ENCODE measurements at regions not wholly inside any gene's neighbourhood (a gene's known extent, or its start where the extent isn't known, plus 50 kb on each side); places are given as distances from the start of the nearest gene placed in this dataset.

DNA sequence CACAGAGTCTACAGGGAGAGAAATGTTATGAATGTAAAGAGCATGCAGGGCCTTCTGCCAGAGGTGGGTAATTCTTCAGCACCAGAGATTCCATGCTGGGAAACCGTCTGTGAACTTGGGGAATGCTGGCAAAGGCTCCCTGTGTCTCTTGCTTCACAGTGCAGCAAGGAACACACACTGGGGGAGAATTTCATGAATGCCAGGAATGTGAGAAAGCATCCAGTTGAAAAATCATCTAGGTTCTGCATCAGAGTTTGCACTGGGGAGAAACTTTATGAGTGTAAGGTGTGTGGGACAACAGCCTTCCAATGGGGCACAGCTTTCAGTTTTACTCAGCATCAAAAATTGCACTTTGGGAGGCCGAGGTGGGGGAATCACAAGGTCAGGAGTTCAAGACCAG, 224.3 kb upstream of the IGFBP3 start:
- peak; percentile 57 for DNase-seq

DNA sequence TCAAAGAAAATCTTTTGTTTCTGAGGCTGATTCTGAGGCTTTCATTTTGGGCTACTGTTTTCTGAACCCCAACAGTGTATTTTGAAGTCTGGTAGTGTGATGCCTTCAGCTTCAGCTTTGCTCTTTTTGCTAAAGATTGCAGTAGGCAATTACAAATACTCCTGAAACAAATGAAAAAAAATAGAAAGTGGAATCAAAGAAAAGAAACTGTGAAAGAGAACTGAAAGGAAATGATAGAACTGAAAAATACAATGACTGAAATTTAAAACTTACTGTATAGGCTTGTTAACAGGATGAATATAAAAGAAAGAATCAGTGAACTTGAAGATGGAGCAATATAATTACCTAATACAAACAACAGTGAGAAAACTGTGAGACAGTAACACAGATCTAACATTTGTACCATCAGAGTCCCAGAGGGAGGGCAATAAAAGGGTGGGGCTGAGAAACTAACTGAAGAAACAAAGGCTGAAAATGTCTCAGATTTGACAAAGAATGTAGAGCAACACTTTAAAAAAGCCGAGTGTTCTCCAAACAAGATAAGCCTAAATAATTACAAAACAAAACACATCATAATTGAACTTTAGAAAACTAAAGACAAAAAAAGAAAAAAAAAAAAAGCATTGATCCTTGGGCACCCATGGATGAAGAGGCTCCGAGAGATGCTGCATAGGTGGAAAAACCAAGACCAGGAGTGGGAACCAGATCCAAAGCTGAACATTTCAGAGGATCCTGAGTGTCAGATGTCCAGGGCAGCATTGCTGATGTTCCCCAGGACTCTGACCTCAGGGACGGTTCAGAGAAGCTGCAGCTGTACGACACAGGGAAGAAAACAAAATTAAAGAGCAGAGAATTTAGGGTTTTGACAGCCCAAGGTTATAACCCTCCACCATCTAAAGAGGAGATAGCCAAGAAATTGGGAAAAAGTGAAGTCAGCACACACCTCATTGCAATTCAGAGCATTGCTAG, 223.2 kb upstream of the IGFBP3 start:
- DNase-seq: no peak

DNA sequence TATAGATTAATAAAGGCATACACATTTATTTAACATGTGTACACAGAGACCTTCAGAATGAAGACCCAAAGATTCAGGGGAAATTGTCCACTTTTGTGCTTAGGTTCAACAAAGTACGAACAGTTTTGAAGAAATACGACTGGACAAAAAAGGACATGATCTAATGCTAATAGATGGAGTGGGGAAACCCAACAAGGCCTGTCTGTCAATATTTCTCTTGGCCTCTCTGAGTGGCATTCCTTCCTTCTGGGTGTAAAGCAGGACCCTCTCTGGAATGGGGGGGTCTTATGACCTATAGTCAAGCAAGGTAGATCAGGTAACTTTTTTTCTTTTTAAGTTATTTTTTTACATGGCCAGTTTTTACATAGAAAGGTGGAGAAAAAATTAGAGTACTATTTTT, 222.3 kb upstream of the IGFBP3 start:
- no peak for DNase-seq

DNA sequence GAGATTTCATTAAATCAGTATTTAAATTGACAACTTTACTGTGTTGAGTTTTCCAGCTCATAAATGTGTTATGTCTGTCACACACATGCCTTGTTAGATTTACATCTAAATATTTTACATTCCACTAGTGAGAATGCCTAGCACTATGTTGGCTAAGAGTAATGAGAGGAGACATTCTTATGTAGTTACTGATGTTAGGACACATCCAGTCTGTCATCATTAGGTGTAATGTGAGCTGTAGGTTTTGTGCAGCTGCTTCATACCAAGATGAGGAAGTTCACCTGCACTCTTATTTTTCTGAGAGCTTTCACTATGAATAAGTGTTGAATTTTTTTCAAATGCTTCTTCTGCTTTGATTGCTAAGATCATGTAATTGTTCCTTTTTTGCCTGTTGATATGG, 218.0 kb upstream of the IGFBP3 start:
- DNase-seq: no peak

DNA sequence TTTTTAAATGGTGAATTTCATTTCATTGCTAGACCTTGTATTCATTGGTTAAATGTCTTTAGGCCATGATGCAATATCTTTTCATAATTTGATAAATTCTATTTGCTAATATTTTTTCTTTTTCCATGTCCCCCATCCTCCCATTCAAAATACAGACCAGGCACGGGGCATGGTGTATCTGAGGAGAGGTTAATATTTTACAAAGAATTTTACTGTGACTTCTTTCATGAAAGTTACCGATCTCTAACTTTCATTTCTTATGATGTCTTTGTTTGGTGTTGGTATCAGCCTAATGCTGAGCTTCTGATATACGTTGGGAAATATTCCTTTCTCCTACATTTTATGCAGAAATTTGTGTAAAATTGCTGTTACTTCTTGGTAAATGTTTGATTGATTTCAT, 216.7 kb upstream of the IGFBP3 start:
- no peak for DNase-seq

DNA sequence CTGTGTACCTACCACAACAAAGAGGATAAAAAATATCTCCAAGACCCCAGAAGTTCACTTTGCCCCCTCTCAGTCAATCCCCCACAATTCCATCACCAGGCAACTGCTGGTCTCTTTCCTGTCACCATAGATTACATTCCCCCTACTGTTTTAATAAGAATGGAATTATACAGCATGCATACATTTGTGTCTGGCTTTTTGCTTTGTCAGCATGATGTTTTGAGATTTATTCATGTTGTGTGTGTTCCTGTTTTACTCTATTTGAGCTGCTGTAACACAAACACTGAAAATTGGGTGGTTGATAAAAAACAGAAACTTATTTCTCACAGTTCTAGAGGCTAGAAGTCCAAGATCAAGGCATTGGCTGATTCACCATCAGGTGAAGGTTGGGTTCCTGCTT, 214.5 kb upstream of the IGFBP3 start:
- no peak for DNase-seq

DNA sequence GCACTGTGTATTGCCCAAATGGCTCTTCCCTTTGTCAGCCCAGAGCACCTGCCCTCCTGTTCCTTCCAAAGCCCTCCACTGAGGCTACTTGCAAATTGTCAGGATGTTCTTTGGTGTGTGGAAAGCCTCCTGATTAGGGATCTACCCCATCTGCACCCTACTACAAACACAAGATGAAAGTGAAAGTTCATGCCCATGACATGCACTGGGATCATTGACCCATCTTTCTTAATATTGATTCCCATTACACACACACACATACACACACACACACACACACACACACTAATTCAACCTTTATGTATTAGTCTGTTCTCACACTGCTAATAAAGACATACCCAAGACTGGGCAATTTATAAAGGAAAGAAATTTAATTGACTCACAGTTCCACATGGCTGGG, 213.7 kb upstream of the IGFBP3 start:
- DNase-seq: no peak

DNA sequence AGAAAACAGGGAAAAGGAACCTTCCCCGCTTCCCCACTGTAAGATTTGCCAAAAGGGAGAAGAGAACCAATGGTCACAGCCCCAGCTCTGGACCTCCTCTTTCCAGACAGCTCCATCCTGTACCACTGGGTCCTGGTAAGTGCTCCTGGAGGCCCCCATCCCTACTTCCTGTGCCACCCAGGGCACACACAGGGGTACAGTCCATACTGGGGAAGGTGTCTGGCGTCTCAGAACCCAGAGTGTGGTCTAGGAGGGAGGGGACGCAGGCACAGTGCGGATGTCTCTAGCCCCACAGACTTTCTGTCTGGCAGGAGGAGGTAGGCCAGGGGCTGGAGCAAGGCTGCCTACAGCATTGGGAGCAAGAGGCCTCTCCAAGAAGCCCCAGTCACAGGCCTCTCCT, 213.3 kb upstream of the IGFBP3 start:
- DNase-seq: no peak

DNA sequence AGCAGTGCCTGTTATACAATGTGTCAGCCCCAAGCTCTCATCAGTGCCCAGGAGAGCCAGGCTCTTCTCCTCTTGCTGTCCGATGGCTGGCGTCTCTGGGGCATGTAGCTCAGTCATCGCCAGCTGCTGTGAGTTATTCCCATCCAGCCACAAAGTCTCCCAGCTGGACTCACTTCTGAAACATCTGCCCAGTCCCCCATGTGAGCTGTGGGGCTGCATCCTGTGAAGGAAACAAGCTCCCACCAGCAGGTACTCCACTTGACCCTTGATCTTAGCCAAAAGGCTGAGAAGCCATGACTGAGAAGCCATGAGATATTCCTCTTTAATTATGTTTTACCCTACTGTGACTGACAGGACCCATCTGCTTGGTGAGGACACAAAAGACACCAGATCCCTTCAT, 212.7 kb upstream of the IGFBP3 start:
- DNase-seq: no peak

DNA sequence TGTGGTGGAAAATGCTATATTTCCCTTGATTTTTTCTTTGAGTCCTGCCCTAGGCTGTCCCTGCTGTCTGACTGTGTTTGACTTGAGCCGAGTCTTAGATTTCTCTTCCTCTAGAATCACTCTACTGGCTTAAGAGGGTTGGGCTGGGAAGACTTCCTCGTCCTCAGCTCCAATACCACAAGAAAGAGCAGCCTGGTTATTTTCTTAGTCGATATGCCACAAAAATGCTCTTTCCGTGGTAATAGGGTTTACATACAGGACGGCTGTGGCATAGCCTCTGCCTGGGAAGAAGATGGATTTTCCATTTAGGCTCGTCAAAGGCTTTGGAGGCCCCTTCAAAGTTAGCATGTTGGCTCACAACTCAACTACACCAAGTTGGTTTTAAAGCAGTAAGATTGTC, 212.0 kb upstream of the IGFBP3 start:
- DNase-seq: no peak

DNA sequence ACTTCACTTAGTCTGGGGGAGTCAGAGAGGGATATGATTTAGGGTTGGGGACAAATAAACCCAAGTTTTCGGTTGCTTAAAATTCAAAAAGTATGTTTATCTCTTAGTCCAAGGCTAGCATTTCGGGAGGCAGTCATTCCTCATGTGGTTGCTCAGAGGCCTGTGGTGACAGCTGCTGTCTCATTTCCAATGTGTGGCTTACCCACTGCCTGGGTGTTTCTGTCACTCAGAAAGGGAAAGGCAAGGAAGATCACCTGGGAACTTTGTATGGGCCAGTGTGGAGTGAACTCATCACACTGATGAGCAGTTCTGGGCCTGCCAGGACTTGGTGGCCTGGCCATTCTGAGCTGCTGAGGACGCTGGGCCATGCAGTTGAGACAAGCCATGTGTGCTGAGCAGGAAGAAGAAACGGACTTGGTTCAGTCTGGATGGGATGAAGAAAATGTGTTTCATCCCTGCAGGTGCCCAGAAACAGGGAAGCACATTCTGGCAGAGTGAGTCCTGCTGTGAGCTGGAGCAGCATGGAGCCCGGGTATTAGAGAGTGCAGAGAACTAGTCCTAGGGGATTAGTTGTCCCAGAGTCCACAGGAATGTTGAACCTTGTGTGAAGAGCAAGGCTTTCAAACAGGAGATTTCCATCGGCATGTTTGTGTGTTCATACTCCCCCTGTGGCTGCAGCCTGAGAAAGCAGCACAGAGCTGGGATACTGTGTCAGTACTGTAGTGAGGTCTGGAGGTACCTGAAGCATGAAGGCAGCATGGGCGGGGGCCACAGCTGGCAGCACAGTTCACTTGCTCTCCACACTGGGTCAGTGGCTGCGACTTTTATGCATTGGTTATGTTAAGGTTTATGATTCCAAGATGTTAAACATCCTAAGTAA, 211.1 kb upstream of the IGFBP3 start:
- DNase-seq: no peak

DNA sequence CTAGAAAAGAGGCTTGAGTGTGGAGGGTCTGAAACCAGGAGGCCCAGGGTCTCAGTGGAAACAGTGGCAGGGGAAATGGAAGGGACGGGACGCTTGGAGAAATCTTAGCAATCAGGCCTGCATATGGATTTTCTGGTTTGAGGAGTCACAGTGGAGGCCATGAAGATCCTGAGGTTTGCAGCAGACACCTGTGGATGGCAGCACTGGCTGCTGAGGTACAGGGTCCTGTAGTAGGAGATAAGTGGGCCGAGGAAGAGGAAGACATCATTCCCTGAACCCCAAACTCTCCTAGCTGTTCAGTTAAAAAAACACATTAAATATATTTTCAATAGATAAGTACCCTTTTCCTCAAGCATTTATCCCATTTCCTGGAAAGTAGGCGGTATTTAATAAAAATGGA, 208.8 kb upstream of the IGFBP3 start:
- DNase-seq: no peak

DNA sequence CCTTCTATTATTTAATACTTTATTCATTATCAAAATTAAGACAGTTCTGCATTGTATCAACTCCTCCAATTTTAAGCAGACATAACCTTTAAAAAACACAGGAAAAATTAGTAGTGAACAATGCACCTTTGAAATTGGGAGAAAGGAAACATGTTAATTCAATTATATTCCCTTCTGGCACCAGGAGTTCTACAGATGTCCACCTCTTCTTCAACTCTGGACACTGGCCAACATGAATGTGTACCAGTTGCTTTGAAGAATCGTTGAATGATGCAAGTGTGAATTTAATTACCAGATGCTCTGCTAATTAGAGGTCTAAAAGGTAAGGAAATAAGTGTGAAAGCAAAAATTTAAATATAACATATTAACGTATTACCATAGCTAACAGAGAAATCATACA, 206.7 kb upstream of the IGFBP3 start:
- peak; percentile 45 for DNase-seq

DNA sequence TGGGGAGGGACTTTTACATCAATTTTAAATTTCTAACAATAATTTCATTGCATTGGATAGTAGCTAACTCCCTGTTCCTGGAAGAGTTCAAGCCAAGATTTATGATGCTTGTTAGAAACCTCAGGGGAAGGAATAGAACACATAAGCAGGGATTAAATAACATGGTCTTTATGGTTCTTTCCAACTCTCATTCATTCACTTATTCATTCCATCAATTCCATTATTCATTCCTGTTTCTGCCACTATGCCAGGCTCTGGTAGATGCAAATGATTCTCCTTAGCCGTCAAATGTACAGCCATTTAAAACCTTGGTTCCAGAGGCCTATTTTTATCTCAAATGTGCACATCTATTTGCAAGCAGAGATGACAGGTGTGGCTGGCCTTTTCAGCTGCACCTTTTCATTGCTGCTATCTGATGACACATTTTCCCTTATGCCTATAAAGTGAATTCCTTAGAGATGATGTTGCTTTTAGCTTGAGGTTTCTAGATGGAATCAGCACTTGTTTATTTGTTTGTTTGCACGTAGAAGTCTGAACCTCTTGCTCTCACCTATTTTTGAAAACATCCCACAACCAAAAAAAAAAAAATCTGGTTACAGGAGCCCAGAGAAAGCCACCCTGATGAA, 205.7 kb upstream of the IGFBP3 start:
- no peak for DNase-seq

DNA sequence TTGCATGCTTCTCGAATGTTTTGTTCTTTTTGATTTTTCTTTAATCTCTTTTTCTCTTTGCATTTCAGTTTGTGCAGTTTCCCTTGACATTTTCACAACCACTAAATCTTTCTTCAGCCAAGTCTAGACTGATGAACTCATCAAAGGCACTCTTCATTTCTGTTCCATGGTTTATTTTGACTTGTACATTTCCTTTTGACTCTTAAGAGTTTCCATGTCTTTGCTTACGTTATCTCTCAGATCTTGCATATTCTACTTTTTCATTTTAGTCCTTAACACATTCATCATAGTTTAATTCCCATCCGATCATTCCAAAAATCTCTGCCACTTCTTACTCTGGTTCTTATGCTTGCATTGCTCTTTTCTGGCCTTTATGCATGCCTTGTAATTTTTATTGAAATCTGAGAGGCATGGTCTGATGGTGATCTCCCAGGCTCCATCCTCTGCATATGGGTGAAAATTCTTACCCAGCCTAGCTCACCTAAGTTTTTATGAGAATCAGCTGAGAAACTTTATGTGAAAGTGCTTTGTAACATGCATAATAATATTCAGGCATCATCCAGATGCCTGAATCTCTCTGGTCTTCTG, 202.8 kb upstream of the IGFBP3 start:
- no peak for DNase-seq

DNA sequence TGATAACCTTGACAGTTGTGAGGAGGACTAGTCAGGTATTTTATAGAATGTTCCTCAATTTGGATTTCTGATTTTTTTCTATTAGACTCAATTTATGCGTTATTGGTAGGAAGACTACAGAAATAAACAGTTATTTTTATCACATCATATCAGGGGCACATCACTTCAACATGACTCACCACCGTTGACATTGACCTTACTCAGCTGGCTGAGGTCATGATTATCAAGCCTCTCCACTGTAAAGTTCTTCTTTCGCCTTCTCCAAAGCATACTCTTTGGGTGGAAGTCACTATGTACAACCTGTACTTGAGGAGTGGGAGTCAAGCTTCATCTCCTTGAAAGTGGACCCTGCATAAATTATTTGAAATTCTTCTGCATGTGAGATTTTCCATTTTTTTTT, 194.3 kb upstream of the IGFBP3 start:
- DNase-seq: no peak

DNA sequence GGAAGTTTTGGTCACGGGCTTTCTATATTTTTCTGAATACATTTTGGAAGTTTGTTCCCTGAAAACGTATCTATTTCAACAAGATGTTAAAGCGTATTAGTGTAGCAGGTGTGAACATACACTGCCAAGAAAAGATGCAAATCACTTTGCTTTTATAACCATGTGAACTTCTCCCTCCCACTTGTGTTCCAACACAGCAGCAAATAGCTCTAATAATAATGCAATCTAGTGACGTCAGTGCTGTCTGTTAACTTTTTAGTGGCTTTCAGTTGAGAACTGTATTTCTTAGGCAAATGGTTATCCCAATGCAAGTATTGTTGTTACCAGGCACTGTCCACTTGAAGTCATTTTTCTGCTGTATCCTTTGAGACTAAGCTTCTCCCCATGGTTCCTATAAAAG, 188.4 kb upstream of the IGFBP3 start:
- DNase-seq: no peak

DNA sequence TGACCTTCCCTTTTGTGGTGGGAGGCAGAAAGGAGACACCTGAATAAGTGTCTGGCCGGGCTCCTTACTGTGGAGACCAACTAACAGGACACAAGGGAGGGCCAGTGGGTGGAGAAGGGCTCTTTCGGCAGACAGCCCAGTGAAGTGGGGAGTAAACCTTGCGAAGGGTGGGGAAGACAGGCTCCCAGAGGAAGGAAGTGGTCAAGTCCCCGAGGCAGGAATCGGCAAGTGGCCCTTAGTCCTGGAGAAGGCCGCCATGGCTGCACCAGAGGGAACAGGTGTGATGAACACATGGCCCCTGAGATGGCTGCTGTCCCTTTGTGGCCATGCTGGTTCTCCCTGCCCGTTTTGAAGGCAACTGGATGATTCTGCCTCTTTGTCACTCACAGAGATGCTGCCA, 187.2 kb upstream of the IGFBP3 start:
- DNase-seq: no peak

DNA sequence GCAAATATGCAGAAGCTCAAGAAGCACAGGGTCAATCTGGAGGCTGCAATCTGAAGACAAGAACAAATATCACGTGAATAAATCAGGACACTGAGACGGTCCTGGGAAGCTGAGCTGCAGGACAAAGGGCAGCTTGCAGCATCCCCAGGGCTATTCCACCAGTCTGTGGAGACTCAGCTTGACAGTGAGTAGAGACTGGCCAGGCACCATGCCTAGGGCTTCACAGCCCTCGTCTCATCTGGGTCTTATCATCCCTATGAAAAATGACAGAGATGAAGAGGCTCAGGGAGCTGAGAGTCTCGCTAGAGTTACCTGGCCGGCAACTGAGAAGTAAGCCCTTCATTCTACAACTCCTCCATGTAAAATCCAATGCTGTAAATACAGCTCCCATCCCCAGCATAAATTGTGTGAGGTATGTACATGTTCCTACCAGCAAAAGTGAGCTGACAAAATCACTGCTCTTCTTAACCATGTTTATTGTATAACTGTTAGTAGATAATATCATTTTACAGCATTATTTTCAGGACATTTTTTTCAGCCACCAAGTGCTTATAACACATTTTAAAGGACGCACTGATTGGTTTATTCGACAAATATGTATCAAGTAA, 186.6 kb upstream of the IGFBP3 start:
- DNase-seq: no peak

DNA sequence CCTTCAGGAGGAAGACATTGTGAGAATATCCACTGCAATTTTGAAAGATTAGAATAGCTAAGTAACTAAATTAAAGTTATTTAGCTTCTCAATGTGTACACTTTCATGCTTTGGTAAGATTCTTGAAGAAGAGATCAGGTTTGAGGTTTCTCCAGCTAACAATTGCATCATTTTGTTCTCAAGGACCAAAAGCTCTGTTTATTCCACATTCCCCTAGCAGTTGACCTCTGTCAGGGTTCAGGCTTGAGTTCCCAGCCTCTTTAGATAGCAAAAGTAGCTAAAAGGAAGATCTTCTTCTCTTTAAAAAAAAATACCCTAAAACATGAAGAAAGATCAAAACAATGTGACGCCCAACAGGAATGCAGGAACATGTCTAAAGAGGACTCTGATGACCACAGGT, 179.4 kb upstream of the IGFBP3 start:
- DNase-seq: no peak

DNA sequence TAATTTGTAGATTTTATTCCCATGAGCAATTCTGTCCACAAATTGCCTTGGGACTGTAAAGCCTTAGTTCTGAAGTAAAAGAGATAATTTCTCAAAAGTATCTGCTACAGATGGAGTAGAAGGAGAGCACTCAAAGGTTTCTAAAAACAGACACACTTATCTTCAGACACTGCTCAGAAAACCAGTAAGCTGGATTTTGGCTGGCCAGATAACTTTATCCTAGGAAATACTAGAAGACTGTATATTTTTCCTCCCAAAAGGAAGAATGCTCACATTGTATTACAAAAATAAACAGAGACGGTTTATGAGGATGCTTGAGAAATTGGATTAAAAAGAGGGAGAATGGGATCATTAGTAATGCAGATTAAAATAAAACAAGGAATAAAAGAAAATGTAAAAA, 178.0 kb upstream of the IGFBP3 start:
- no peak for DNase-seq

DNA sequence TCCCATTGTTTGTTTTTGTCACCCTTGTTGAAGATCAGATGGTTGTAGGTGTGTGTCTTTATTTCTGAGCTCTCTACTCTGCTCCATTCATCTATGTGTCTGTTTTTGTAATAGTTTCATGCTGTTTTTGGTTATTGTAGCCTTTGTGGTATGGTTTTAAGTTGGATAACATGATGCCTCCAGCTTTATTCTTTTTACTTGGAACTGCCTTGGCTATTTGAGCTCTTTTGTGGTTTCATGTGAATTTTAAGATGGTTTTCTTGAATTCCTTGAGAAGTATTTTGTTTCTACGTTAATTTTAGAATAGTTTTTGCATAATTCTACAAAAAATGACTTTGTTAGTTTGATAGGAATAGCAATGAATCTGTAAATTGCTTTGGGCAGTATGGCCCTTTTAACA, 170.0 kb upstream of the IGFBP3 start:
- DNase-seq: no peak

DNA sequence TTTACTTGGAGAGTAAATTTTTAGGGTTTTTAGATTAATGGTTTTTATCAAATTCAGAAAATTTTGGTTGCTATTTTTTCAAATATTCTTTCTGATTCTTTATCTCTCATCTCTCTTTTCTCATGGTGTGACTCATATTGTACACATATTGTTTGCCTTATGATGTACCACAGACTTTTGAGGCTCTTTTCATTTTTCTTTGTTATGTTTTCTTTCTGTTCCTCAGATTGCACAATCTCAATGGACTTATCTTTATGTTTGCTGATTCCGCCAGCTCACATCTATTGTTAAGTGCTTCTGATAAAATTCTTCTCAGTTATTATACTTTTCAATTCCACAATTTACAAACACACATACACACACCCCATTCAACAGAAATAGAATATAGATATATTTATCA, 168.2 kb upstream of the IGFBP3 start:
- DNase-seq: no peak

All from NCI-H446 treated with DMSO at 0.1 percent for 48 hours (cell line).